WTC11 (cell line): ENCODE measurements at regions not wholly inside any gene's neighbourhood (a gene's known extent, or its start where the extent isn't known, plus 50 kb on each side); places are given as distances from the start of the nearest gene placed in this dataset.

Source experiments
- ATAC-seq: fragments of 200-7000 bp; cut with Tn5 transposase; 2 replicates; pipeline ENCODE4 v1.10.0; 2021; ENCODE audit warnings: mild to moderate bottlenecking, moderate library complexity
- CTCF ChIA-PET: fragments of 300-600 bp; sonication (Branson Sonifier 250); formaldehyde crosslinking; loops from one replicate; lab custom pipeline; 2021; ENCODE audit warnings: antibody characterized with exemption; lab: Charles Lee
- POLR2A ChIA-PET: fragments of 350-600 bp; sonication (Branson Sonifier 250); formaldehyde crosslinking; loops from one replicate; lab custom pipeline; 2021; ENCODE audit warnings: antibody characterized with exemption; lab: Charles Lee
- DNase-seq: peaks from one replicate; pipeline ENCODE4 v3.0.0; 2021; ENCODE audit warnings: low spot score
- H3K27ac Mint-ChIP-seq: 2 replicates; pipeline ENCODE4 v1.8.0; 2021; ENCODE audit warnings: mixed read lengths
- H3K27me3 Mint-ChIP-seq: 2 replicates; pipeline ENCODE4 v1.8.0; 2021; ENCODE audit warnings: low read depth, mild to moderate bottlenecking, moderate library complexity, mixed read lengths
- H3K36me3 Mint-ChIP-seq: 2 replicates; pipeline ENCODE4 v1.8.0; 2021; ENCODE audit warnings: mixed read lengths
- H3K4me1 Mint-ChIP-seq: 2 replicates; pipeline ENCODE4 v1.8.0; 2022; ENCODE audit warnings: mixed read lengths
- H3K4me3 Mint-ChIP-seq: 2 replicates; pipeline ENCODE4 v1.8.0; 2021; ENCODE audit warnings: mild to moderate bottlenecking, moderate library complexity, mixed read lengths
- H3K9me3 Mint-ChIP-seq: 2 replicates; pipeline ENCODE4 v1.8.0; 2021; ENCODE audit warnings: mixed read lengths
- AFF4 ChIP-seq: sonication (generic); formaldehyde crosslinking; IDR thresholded peaks from 2 replicates; pipeline ENCODE4 v1.8.1; 2023; ENCODE audit warnings: mild to moderate bottlenecking, missing genetic modification reagents, borderline replicate concordance
- ATF3 ChIP-seq: sonication (generic); formaldehyde crosslinking; conservative IDR thresholded peaks from 2 replicates; pipeline ENCODE4 v1.8.1; 2022; ENCODE audit warnings: mild to moderate bottlenecking, missing genetic modification reagents
- ATF6 ChIP-seq: sonication (generic); formaldehyde crosslinking; IDR thresholded peaks from 2 replicates; pipeline ENCODE4 v1.8.1; 2023; ENCODE audit warnings: mild to moderate bottlenecking, missing genetic modification reagents
- CBFB ChIP-seq: sonication (generic); formaldehyde crosslinking; IDR thresholded peaks from 2 replicates; pipeline ENCODE4 v1.8.1; 2022; ENCODE audit warnings: mild to moderate bottlenecking, low read depth, missing genetic modification reagents
- CDX4 ChIP-seq: fragments of 250-450 bp; sonication (Bioruptor Pico); IDR thresholded peaks from 2 replicates; pipeline ENCODE4 v1.9.0; 2021; ENCODE audit warnings: moderate library complexity, mild to moderate bottlenecking, inconsistent platforms, borderline replicate concordance
- CREB1 ChIP-seq: sonication (generic); formaldehyde crosslinking; IDR thresholded peaks from 2 replicates; pipeline ENCODE4 v1.8.0; 2023; ENCODE audit warnings: mild to moderate bottlenecking, missing genetic modification reagents
- E2F1 ChIP-seq: sonication (generic); formaldehyde crosslinking; IDR thresholded peaks from 2 replicates; pipeline ENCODE4 v1.8.0; 2022; ENCODE audit warnings: mild to moderate bottlenecking, missing genetic modification reagents
- ELF4 ChIP-seq: sonication (generic); formaldehyde crosslinking; IDR thresholded peaks from 2 replicates; pipeline ENCODE4 v1.8.1; 2022; ENCODE audit warnings: low read depth, mild to moderate bottlenecking, moderate library complexity, missing genetic modification reagents
- ERG ChIP-seq: fragments of 250-450 bp; sonication (Bioruptor Pico); IDR thresholded peaks from 2 replicates; pipeline ENCODE4 v1.8.0; 2021; ENCODE audit warnings: mild to moderate bottlenecking
- ETV6 ChIP-seq: sonication (generic); formaldehyde crosslinking; IDR thresholded peaks from 2 replicates; pipeline ENCODE4 v1.8.1; 2022; ENCODE audit warnings: mild to moderate bottlenecking, missing genetic modification reagents
- NR3C1 ChIP-seq: sonication (generic); formaldehyde crosslinking; conservative IDR thresholded peaks from 2 replicates; pipeline ENCODE4 v1.8.1; 2023; ENCODE audit warnings: low read depth, mild to moderate bottlenecking, missing genetic modification reagents
- OVOL2 ChIP-seq: fragments of 250-450 bp; sonication (Bioruptor Pico); IDR thresholded peaks from 2 replicates; pipeline ENCODE4 v1.9.0; 2021; ENCODE audit warnings: mild to moderate bottlenecking, borderline replicate concordance
- ZNF121 ChIP-seq: sonication (generic); formaldehyde crosslinking; IDR thresholded peaks from 2 replicates; pipeline ENCODE4 v1.8.0; 2023; ENCODE audit warnings: missing genetic modification reagents
- ZNF281 ChIP-seq: sonication (generic); formaldehyde crosslinking; IDR thresholded peaks from 2 replicates; pipeline ENCODE4 v1.8.0; 2023; ENCODE audit warnings: mild to moderate bottlenecking, missing genetic modification reagents
- ZNF396 ChIP-seq: fragments of 250-450 bp; sonication (Bioruptor Pico); IDR thresholded peaks from 2 replicates; pipeline ENCODE4 v1.8.0; 2021; ENCODE audit warnings: mild to moderate bottlenecking, moderate library complexity, borderline replicate concordance
- ZNF425 ChIP-seq: fragments of 250-450 bp; sonication (Bioruptor Pico); conservative IDR thresholded peaks from 2 replicates; pipeline ENCODE4 v1.9.0; 2021; ENCODE audit warnings: mild to moderate bottlenecking
- ZNF532 ChIP-seq: fragments of 250-450 bp; sonication (Bioruptor Pico); IDR thresholded peaks from 2 replicates; pipeline ENCODE4 v1.9.0; 2021; ENCODE audit warnings: mild to moderate bottlenecking, borderline replicate concordance

- TF ChIP-seq ATF6 (CRISPR knock-in tag) (no peak), ZNF281 (CRISPR knock-in tag) (no peak), ZNF396 (CRISPR knock-in tag) (no peak), OVOL2 (CRISPR knock-in tag) (no peak), CREB1 (CRISPR knock-in tag) (no peak), ELF4 (CRISPR knock-in tag) (no peak), NR3C1 (no peak), ZNF425 (CRISPR knock-in tag) (no peak), CBFB (CRISPR knock-in tag) (no peak), CDX4 (CRISPR knock-in tag) (no peak)
- TF ChIP-seq, all 79 proteins: peak for 0
These were observed 99.5 kb upstream of the EEPD1 start (continued) for GRCh38 chr7:36053589-36053988.

GRCh38 chr7:36054637-36055036 lies 98.4 kb upstream of the EEPD1 start:
- H3K4me3 Mint-ChIP-seq, result no peak overlapping the region
- ChIA-PET POLR2A (no interaction called here), CTCF (no interaction called here)
- no peaks in the 10 kb centered on the region for H3K27me3 Mint-ChIP-seq
- peaks cover 17% of the 10 kb centered on the region for H3K4me1 Mint-ChIP-seq
- ATAC-seq (no peak), DNase-seq (no peak)
- H3K36me3 Mint-ChIP-seq, result no peaks in the 10 kb centered on the region
- H3K27ac Mint-ChIP-seq, result no peak overlapping the region
- H3K9me3 Mint-ChIP-seq, result 0 out of 2 replicates have a peak, but pooled peaks cover 4% of the 10 kb centered on the region
- no peak for TF ChIP-seq ERG
- TF ChIP-seq ZNF121 (CRISPR knock-in tag), result no peak
- TF ChIP-seq E2F1 (CRISPR knock-in tag), result no peak
- TF ChIP-seq ATF3 (CRISPR knock-in tag), result no peak
- no peak for TF ChIP-seq AFF4 (CRISPR knock-in tag)
- TF ChIP-seq ZNF396 (CRISPR knock-in tag), result no peak
- no peak for TF ChIP-seq ZNF532
- TF ChIP-seq ETV6 (CRISPR knock-in tag), result no peak
